ENCODE measurements at regions not wholly inside any gene's neighbourhood (a gene's known extent, or its start where the extent isn't known, plus 50 kb on each side); places are given as distances from the start of the nearest gene placed in this dataset.
A peak's percentile ranks its signal among the peaks of the same experiment; 100 is the strongest.

DNA sequence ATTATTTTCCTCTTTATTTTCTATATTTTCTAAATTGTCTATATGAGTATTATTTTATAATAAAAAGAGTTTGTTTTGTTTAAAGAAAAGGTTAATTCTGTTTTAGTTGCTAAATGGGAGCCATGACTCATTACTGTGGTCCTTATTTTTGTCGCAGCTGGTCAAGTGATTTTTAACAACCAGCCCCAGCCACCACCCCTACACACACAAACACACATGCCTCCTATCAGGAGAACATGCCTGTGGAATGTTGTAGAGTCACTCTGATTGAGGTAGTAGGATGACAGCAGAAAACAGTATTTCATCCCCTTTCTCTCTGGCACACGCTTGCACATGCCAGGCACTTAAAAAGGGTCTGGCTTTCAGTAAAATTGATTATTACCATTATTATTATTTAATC, 68.6 kb upstream of the GDF10 start:
- intact Hi-C loops (cut with DNase I), result no loop called here
- Histone ChIP-seq H3K27ac (replicated peaks in 1 of 4) (no peak overlapping the region), H3K9me3 (peaks cover 0 to 15% (median 4%) of the 10 kb centered on the region in 4 donors), H3K4me3 (no peak overlapping the region), H3K27me3 (no peaks in the 10 kb centered on the region), H3K4me1 (peaks cover 0 to 9% (median 0%) of the 10 kb centered on the region in 4 donors), H3K36me3 (no peaks in the 10 kb centered on the region)
- DNase-seq (ENCODE audit: extremely low spot score), result no peak
- WGBS, result 74% methylated on average over 2 of the region's 2 CpGs
- no peak for TF ChIP-seq EP300 (IDR thresholded peaks at IDR 0.05)
- TF ChIP-seq, protein P1, sequence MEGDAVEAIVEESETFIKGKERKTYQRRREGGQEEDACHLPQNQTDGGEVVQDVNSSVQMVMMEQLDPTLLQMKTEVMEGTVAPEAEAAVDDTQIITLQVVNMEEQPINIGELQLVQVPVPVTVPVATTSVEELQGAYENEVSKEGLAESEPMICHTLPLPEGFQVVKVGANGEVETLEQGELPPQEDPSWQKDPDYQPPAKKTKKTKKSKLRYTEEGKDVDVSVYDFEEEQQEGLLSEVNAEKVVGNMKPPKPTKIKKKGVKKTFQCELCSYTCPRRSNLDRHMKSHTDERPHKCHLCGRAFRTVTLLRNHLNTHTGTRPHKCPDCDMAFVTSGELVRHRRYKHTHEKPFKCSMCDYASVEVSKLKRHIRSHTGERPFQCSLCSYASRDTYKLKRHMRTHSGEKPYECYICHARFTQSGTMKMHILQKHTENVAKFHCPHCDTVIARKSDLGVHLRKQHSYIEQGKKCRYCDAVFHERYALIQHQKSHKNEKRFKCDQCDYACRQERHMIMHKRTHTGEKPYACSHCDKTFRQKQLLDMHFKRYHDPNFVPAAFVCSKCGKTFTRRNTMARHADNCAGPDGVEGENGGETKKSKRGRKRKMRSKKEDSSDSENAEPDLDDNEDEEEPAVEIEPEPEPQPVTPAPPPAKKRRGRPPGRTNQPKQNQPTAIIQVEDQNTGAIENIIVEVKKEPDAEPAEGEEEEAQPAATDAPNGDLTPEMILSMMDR (IDR thresholded peaks at IDR 0.05), result no peak
- TF ChIP-seq POLR2AphosphoS5 (IDR thresholded peaks at IDR 0.05), result no peak
- TF ChIP-seq POLR2A (IDR thresholded peaks at IDR 0.05; ENCODE audit: low read depth), result no peak

DNA sequence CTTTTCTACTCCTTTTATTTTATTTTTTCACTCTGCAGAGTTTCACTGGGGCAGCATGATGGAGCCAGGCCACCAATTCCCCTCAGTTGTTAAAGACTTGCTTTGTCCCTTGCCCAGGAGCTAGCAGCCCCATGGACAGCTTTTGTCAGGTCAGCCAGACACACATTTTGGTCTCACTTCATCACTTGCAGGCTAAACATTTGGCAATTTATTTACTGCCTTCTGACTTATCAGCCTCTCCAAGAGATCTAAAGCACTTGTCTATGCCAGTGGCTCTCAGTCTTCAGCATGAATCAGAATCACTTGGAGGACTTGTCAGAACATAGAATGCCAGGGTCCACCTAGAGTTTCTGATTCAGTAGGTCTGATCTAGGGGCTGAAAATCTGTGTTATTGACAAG, 66.4 kb upstream of the GDF10 start:
- H3K27me3 ChIP-seq, result no peaks in the 10 kb centered on the region
- no peak overlapping the region for H3K27ac ChIP-seq (replicated peaks in 1 of 4)
- no peaks in the 10 kb centered on the region for H3K36me3 ChIP-seq
- H3K9me3 ChIP-seq, result peaks cover 0 to 18% (median 7%) of the 10 kb centered on the region in 4 donors
- H3K4me1 ChIP-seq, result peaks cover 0 to 9% (median 0%) of the 10 kb centered on the region in 4 donors
- TF ChIP-seq POLR2AphosphoS5 (IDR thresholded peaks at IDR 0.05) (no peak), POLR2A (IDR thresholded peaks at IDR 0.05; ENCODE audit: low read depth) (no peak), EP300 (IDR thresholded peaks at IDR 0.05) (no peak)
- TF ChIP-seq, protein P1 (IDR thresholded peaks at IDR 0.05), result no peak
- peak; percentile 68 for DNase-seq (ENCODE audit: extremely low spot score)
- H3K4me3 ChIP-seq, result no peak overlapping the region
- intact Hi-C loops (cut with DNase I), result no loop called here

DNA sequence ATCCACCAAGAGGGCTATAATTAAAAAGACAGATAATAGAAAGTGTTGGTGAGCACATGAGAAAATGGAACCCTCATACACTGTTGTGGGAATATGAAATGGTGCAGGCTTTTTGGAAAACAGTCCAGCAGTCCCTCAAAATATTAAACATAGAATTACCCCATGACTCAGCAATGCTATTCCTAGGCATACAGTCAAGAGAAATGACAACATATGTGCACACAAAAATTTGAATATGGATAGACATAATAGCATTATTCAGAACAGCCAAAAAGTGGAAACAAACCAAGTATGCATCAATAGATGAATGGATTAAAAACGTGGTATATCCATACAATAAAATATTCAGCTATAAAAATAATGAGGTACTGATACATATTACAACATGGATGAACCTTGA, 64.5 kb upstream of the GDF10 start:
- H3K4me3 ChIP-seq, result no peak overlapping the region
- H3K4me1 ChIP-seq, result peaks cover 0 to 6% (median 0%) of the 10 kb centered on the region in 4 donors
- TF ChIP-seq EP300 (IDR thresholded peaks at IDR 0.05) (no peak), POLR2AphosphoS5 (IDR thresholded peaks at IDR 0.05) (no peak), POLR2A (IDR thresholded peaks at IDR 0.05; ENCODE audit: low read depth) (no peak)
- TF ChIP-seq, protein P1 (IDR thresholded peaks at IDR 0.05), result no peak
- WGBS, result 58% methylated on average over 1 of the region's 1 CpG
- H3K9me3 ChIP-seq, result peaks cover 0 to 10% (median 4%) of the 10 kb centered on the region in 4 donors
- no peak overlapping the region for H3K27ac ChIP-seq (replicated peaks in 1 of 4)
- no peak for DNase-seq (ENCODE audit: extremely low spot score)
- H3K36me3 ChIP-seq, result no peaks in the 10 kb centered on the region
- H3K27me3 ChIP-seq, result no peaks in the 10 kb centered on the region
- intact Hi-C loops (cut with DNase I), result no loop called here

DNA sequence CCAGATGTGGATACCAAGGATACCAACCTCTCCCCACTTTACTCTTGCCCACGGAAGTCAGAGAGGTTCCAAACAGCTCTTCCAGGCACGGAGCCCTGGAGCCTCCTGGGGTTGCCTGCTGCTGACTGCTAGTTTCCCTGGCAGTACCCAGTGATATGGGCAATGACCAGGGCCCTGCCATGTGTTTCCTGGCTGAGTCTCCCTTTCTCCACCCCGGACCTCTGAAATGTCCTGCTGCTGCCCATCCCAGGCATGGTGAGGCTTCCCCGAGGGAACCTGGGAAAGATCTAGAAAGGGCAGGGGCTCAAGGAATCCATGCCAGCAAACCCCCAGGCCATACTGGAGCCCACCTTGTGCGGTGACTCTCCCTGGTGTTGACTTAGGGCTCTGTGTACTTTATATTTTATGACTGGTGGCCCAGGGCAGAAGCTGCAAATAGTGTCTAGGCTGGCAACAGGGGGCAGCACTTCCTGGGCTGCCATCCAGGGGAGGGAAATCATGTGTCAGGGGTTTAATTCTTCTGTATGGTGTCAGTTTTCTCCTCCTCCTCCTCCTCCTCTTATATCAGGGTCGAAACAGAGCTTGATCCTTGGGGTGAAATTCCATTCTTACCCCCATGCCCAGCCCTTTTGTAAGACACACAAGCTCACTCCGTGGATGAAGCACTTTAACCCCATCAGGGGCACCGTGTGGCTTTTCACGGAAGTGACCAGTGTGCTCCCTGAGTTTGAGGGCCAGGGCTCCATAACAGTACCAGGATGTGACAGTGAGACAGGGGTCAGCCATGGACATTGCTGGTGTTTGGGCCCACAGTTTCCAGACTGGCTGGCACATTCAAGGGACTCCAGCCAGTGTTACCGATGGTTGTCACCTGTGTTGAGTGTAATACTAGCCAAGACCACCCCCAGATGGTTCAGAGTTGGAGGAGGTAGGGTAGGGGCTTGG, 62.4 kb upstream of the GDF10 start:
- 95% methylated on average over 7 of the region's 10 CpGs for WGBS
- Histone ChIP-seq H3K4me3 (no peak overlapping the region), H3K9me3 (peaks cover 0 to 10% (median 4%) of the 10 kb centered on the region in 4 donors), H3K36me3 (no peaks in the 10 kb centered on the region), H3K4me1 (no peaks in the 10 kb centered on the region), H3K27ac (replicated peaks in 1 of 4) (no peak overlapping the region), H3K27me3 (no peaks in the 10 kb centered on the region)
- intact Hi-C loops (cut with DNase I), result no loop called here
- DNase-seq (ENCODE audit: extremely low spot score), result no peak
- TF ChIP-seq, protein P1 (IDR thresholded peaks at IDR 0.05), result no peak
- no peak for TF ChIP-seq POLR2AphosphoS5 (IDR thresholded peaks at IDR 0.05)
- TF ChIP-seq POLR2A (IDR thresholded peaks at IDR 0.05; ENCODE audit: low read depth), result no peak
- no peak for TF ChIP-seq EP300 (IDR thresholded peaks at IDR 0.05)

All from esophagus muscularis mucosa (tissue), 4 donors.